OCI-LY7 (cell line): ENCODE measurements at regions not wholly inside any gene's neighbourhood (a gene's known extent, or its start where the extent isn't known, plus 50 kb on each side); places are given as distances from the start of the nearest gene placed in this dataset.

Source experiments
- CTCF ChIP-seq: fragments of 200-600 bp; sonication (generic); conservative IDR thresholded peaks from 2 replicates; pipeline ENCODE4 v1.5.1; 2014; ENCODE audit warnings: mild to moderate bottlenecking, antibody characterized with exemption, low read length, moderate library complexity, mixed read lengths
- EZH2phosphoT487 ChIP-seq: fragments of 200-600 bp; sonication (generic); IDR thresholded peaks from 2 replicates; pipeline ENCODE4 v1.6.1; 2018; ENCODE audit warnings: low read depth, borderline replicate concordance, mild to moderate bottlenecking, mixed run types, antibody characterized with exemption, low read length, moderate library complexity, mixed read lengths

- TF ChIP-seq CTCF = no peak
- no peak for TF ChIP-seq EZH2phosphoT487
Measured at GRCh38 chr6:56346958-56347357, 99.6 kb upstream of the COL21A1 start.
